ENCODE measurements at regions not wholly inside any gene's neighbourhood (a gene's known extent, or its start where the extent isn't known, plus 50 kb on each side); places are given as distances from the start of the nearest gene placed in this dataset.

DNA sequence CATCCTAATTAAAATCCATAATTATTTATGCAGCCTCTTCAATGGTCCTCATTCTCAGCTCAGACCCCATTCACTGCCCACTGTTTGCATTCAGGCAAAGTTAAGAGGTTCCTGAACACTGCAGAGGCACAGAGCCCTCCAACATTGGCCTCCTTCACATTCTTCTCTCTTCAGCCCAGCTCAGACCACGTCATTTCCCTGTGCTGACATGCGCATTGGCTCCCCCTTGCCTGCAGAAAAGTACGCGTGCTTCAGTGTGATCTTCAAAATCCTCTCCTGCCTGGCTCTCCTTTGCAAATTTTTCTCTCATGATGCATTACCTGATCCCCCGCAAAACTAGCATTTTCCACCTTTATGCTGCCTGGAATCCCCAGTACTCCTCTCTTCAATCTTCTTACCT, 552.3 kb downstream of the NTRK3 start:
- H3K4me2 ChIP-seq: no peak overlapping the region
- H3K4me1 ChIP-seq (ENCODE audit: insufficient read depth): no peaks in the 10 kb centered on the region; the same call in none of the 2 replicates
- H3K27ac ChIP-seq (ENCODE audit: low read depth): no peak overlapping the region
- peak overlapping the region; percentile 45; the same call in 1 of the 2 replicates for H2AFZ ChIP-seq
- no peaks in the 10 kb centered on the region for H3F3A ChIP-seq (replicated peaks; ENCODE audit: low read depth)
- no peak overlapping the region for H3K4me3 ChIP-seq
- TF ChIP-seq JUNB (IDR thresholded peaks at IDR 0.05; ENCODE audit: unreplicated experiment): no peak
- TF ChIP-seq CREB1 (CRISPR knock-in tag; IDR thresholded peaks at IDR 0.05; ENCODE audit: low read depth): no peak
- no peak for TF ChIP-seq STAT1 (IDR thresholded peaks at IDR 0.05; ENCODE audit: unreplicated experiment)
- no peaks in the 10 kb centered on the region for H3K9me2 ChIP-seq (ENCODE audit: insufficient read depth)
- H3K4me1 Mint-ChIP-seq: peaks cover 8% of the 10 kb centered on the region
- DNase-seq (ENCODE audit: low spot score): no peak
- no peaks in the 10 kb centered on the region for H3K36me3 Mint-ChIP-seq (ENCODE audit: low read depth)
- H3K27me3 Mint-ChIP-seq (ENCODE audit: insufficient read depth, low read depth, poor library complexity): peaks cover 5% of the 10 kb centered on the region
- no peaks in the 10 kb centered on the region for H3K36me3 ChIP-seq (ENCODE audit: insufficient read depth)
- H3K27ac Mint-ChIP-seq: no peak overlapping the region
- no peak for ATAC-seq
- H3K79me2 ChIP-seq (replicated peaks; ENCODE audit: insufficient read depth): no peaks in the 10 kb centered on the region
- H4K20me1 ChIP-seq (replicated peaks; ENCODE audit: insufficient read depth): no peaks in the 10 kb centered on the region
- no peak overlapping the region for H3K4me3 Mint-ChIP-seq
- H3K9me3 Mint-ChIP-seq: no peaks in the 10 kb centered on the region; the same call in 2 of the 3 replicates
- H3K27me3 ChIP-seq (ENCODE audit: insufficient read depth): no peaks in the 10 kb centered on the region

- DNase-seq (ENCODE audit: low spot score): no peak
- H3K27me3 Mint-ChIP-seq (ENCODE audit: insufficient read depth, low read depth, poor library complexity): peaks cover 5% of the 10 kb centered on the region
- H3K27ac Mint-ChIP-seq: no peak overlapping the region
- H3F3A ChIP-seq (replicated peaks; ENCODE audit: low read depth): no peaks in the 10 kb centered on the region
- no peak overlapping the region for H3K4me2 ChIP-seq
- no peaks in the 10 kb centered on the region; the same call in 1 of the 3 replicates for H3K9me3 Mint-ChIP-seq
- H3K4me1 ChIP-seq (ENCODE audit: insufficient read depth): no peaks in the 10 kb centered on the region; the same call in none of the 2 replicates
- no peaks in the 10 kb centered on the region for H4K20me1 ChIP-seq (replicated peaks; ENCODE audit: insufficient read depth)
- ATAC-seq: no peak
- no peak overlapping the region for H3K4me3 ChIP-seq
- no peaks in the 10 kb centered on the region for H3K79me2 ChIP-seq (replicated peaks; ENCODE audit: insufficient read depth)
- H2AFZ ChIP-seq: 0 out of 2 replicates have a peak overlapping the region, but pooled peaks have one; percentile 45
- H3K27ac ChIP-seq (ENCODE audit: low read depth): no peak overlapping the region
- H3K36me3 Mint-ChIP-seq (ENCODE audit: low read depth): no peaks in the 10 kb centered on the region
- no peaks in the 10 kb centered on the region for H3K27me3 ChIP-seq (ENCODE audit: insufficient read depth)
- peaks cover 8% of the 10 kb centered on the region for H3K4me1 Mint-ChIP-seq
- H3K36me3 ChIP-seq (ENCODE audit: insufficient read depth): no peaks in the 10 kb centered on the region
- no peak overlapping the region for H3K4me3 Mint-ChIP-seq
- TF ChIP-seq, protein P1, sequence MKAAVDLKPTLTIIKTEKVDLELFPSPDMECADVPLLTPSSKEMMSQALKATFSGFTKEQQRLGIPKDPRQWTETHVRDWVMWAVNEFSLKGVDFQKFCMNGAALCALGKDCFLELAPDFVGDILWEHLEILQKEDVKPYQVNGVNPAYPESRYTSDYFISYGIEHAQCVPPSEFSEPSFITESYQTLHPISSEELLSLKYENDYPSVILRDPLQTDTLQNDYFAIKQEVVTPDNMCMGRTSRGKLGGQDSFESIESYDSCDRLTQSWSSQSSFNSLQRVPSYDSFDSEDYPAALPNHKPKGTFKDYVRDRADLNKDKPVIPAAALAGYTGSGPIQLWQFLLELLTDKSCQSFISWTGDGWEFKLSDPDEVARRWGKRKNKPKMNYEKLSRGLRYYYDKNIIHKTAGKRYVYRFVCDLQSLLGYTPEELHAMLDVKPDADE (IDR thresholded peaks at IDR 0.05): no peak
- TF ChIP-seq JUNB (IDR thresholded peaks at IDR 0.05; ENCODE audit: unreplicated experiment): no peak
- TF ChIP-seq STAT1 (IDR thresholded peaks at IDR 0.05; ENCODE audit: unreplicated experiment): no peak
- TF ChIP-seq ZNF331 (CRISPR knock-in tag; IDR thresholded peaks at IDR 0.05; ENCODE audit: low read depth): no peak
- no peak for TF ChIP-seq POLR2AphosphoS5 (IDR thresholded peaks at IDR 0.05; ENCODE audit: low read depth)
- H3K9me2 ChIP-seq (ENCODE audit: insufficient read depth): no peaks in the 10 kb centered on the region
Measured at GRCh38 chr15:87703327-87704111, 553.0 kb downstream of the NTRK3 start.

DNA sequence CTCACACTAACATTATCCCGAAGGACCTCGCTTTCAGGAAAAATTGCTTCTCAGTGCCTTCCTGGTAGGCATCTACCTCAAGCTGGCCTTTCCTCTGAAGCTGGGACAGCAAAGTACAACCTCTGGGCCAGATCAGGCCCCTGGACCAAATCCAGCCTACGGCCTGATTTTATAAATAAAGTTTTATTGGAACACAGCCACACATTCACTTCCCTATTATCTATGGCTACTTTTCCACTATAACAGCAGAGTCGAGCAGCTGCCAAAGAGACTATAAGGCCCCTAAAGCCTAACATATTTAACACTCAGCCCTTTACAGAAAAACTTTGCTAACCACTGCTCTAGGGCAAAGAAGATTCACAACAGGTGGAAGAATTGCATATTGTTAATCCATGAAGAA, 554.3 kb downstream of the NTRK3 start:
- Histone ChIP-seq H3K9me2 (ENCODE audit: insufficient read depth) (no peaks in the 10 kb centered on the region), H3K79me2 (replicated peaks; ENCODE audit: insufficient read depth) (no peaks in the 10 kb centered on the region), H3F3A (replicated peaks; ENCODE audit: low read depth) (no peaks in the 10 kb centered on the region), H3K4me1 (ENCODE audit: insufficient read depth) (no peaks in the 10 kb centered on the region; the same call in none of the 2 replicates), H3K27me3 (ENCODE audit: insufficient read depth) (no peaks in the 10 kb centered on the region), H3K4me3 (no peak overlapping the region), H4K20me1 (replicated peaks; ENCODE audit: insufficient read depth) (no peaks in the 10 kb centered on the region), H3K4me2 (no peak overlapping the region), H3K36me3 (ENCODE audit: insufficient read depth) (no peaks in the 10 kb centered on the region), H3K27ac (ENCODE audit: low read depth) (no peak overlapping the region), H2AFZ (0 out of 2 replicates have a peak overlapping the region, but pooled peaks have one; percentile 47)
- no peak for DNase-seq (ENCODE audit: low spot score)
- no peak for ATAC-seq
- Mint-ChIP-seq H3K27ac (no peak overlapping the region), H3K4me3 (no peak overlapping the region), H3K9me3 (peaks cover 10% of the 10 kb centered on the region), H3K27me3 (ENCODE audit: insufficient read depth, low read depth, poor library complexity) (peaks cover 2% of the 10 kb centered on the region), H3K36me3 (ENCODE audit: low read depth) (no peaks in the 10 kb centered on the region), H3K4me1 (peaks cover 8% of the 10 kb centered on the region)
- no peak for TF ChIP-seq ZNF462 (CRISPR knock-in tag; IDR thresholded peaks at IDR 0.05)
